CD14-positive monocyte (primary cell): ENCODE measurements at regions not wholly inside any gene's neighbourhood (a gene's known extent, or its start where the extent isn't known, plus 50 kb on each side); places are given as distances from the start of the nearest gene placed in this dataset.

Experiments used
- DNase-seq, 3 donors: peaks; one replicate each; pipeline ENCODE4 v3.0.0-alpha.2; 2011 to 2022
- H2AFZ ChIP-seq: 2 replicates; pipeline ENCODE4 v1.6.0; 2012; ENCODE audit warnings: mild to moderate bottlenecking, low read depth, low read length, inconsistent platforms; ENCODE audit not compliant: insufficient read depth, poor library complexity, severe bottlenecking
- H3K27ac ChIP-seq, 2 donors: 1 replicate in 1 of 2; 2 replicates in 1 of 2; pipeline ENCODE4 v1.5.1; 2012 to 2013; ENCODE audit warnings: low read length in 2 of 2, control low read depth in 1 of 2, inconsistent platforms in 1 of 2, low read depth in 1 of 2, mild to moderate bottlenecking in 1 of 2
- H3K27me3 ChIP-seq, 2 donors: one replicate each; pipeline versions ENCODE4 v1.6.0 to v1.6.1; 2011 to 2013; ENCODE audit warnings: low read length in 2 of 2; ENCODE audit not compliant: control insufficient read depth in 2 of 2, insufficient read depth in 2 of 2
- H3K36me3 ChIP-seq, 2 donors: replicated peaks in 1 of 2; 1 replicate in 1 of 2; 2 replicates in 1 of 2; pipeline versions ENCODE4 v1.5.1 to v1.6.1; 2012 to 2013; ENCODE audit warnings: low read length in 2 of 2, control low read depth in 1 of 2, inconsistent platforms in 1 of 2, mild to moderate bottlenecking in 1 of 2; ENCODE audit not compliant: insufficient read depth in 2 of 2, control insufficient read depth in 1 of 2
- H3K4me1 ChIP-seq, 2 donors: 1 replicate in 1 of 2; 2 replicates in 1 of 2; pipeline versions ENCODE4 v1.5.1 to v1.6.1; 2012 to 2013; ENCODE audit warnings: low read length in 2 of 2, control low read depth in 1 of 2, inconsistent platforms in 1 of 2, mild to moderate bottlenecking in 1 of 2, moderate library complexity in 1 of 2; ENCODE audit not compliant: insufficient read depth in 2 of 2, control insufficient read depth in 1 of 2
- H3K4me2 ChIP-seq: replicated peaks from 2 replicates; pipeline ENCODE3; 2012; ENCODE audit warnings: low read length, moderate library complexity, mild to moderate bottlenecking; ENCODE audit not compliant: poor library complexity, severe bottlenecking; ENCODE audit errors: extremely low read depth
- H3K4me3 ChIP-seq, 3 experiments: fragments of 200-600 bp in 1 of 3; sonication (generic) in 1 of 3; replicated peaks in 1 of 3; 1 replicate in 2 of 3; 2 replicates in 1 of 3; pipeline ENCODE4 v1.5.1; 2011 to 2013; ENCODE audit warnings: low read length in 3 of 3, mild to moderate bottlenecking in 3 of 3, control low read depth in 2 of 3, low read depth in 2 of 3, inconsistent platforms in 1 of 3, moderate library complexity in 1 of 3
- H3K79me2 ChIP-seq: 2 replicates; pipeline ENCODE4 v1.6.0; 2012; ENCODE audit warnings: mild to moderate bottlenecking, control low read depth, inconsistent platforms, low read length, moderate library complexity; ENCODE audit not compliant: insufficient read depth
- H3K9ac ChIP-seq: 2 replicates; pipeline ENCODE4 v1.6.0; 2017; ENCODE audit warnings: low read length, mild to moderate bottlenecking; ENCODE audit not compliant: insufficient read depth, poor library complexity, severe bottlenecking
- H3K9me3 ChIP-seq, 2 donors: replicated peaks in 1 of 2; 1 replicate in 1 of 2; 2 replicates in 1 of 2; pipeline versions ENCODE4 v1.5.1 to v1.6.1; 2012 to 2013; ENCODE audit warnings: low read length in 2 of 2, control low read depth in 1 of 2; ENCODE audit not compliant: control insufficient read depth in 1 of 2, insufficient read depth in 1 of 2
- H4K20me1 ChIP-seq: 2 replicates; pipeline ENCODE4 v1.6.0; 2012; ENCODE audit warnings: mild to moderate bottlenecking, low read length, control low read depth, moderate library complexity; ENCODE audit not compliant: insufficient read depth
- H3K27ac Mint-ChIP-seq, 7 donors: one replicate each; pipeline ENCODE4 v1.8.0; 2020; ENCODE audit warnings: mild to moderate bottlenecking in 7 of 7, mixed read lengths in 7 of 7, moderate library complexity in 6 of 7, inconsistent platforms in 2 of 7
- H3K27me3 Mint-ChIP-seq, 3 donors: one replicate each; pipeline ENCODE4 v1.8.0; 2021 to 2022; ENCODE audit warnings: low read depth in 3 of 3, mild to moderate bottlenecking in 3 of 3, mixed read lengths in 3 of 3, moderate library complexity in 3 of 3, inconsistent platforms in 1 of 3
- H3K36me3 Mint-ChIP-seq, 2 donors: one replicate each; pipeline ENCODE4 v1.8.0; 2020; ENCODE audit warnings: mixed read lengths in 2 of 2, inconsistent platforms in 1 of 2, mild to moderate bottlenecking in 1 of 2
- H3K4me1 Mint-ChIP-seq: one replicate; pipeline ENCODE4 v1.8.0; 2020; ENCODE audit warnings: mild to moderate bottlenecking, mixed read lengths
- H3K4me3 Mint-ChIP-seq, 2 donors: one replicate each; pipeline ENCODE4 v1.8.0; 2020; ENCODE audit warnings: mild to moderate bottlenecking in 2 of 2, mixed read lengths in 2 of 2, moderate library complexity in 1 of 2
- H3K9me3 Mint-ChIP-seq, 7 donors: one replicate each; pipeline ENCODE4 v1.8.0; 2020 to 2022; ENCODE audit warnings: mixed read lengths in 7 of 7, mild to moderate bottlenecking in 6 of 7, moderate library complexity in 6 of 7, inconsistent platforms in 2 of 7
- CTCF ChIP-seq: fragments of 200-600 bp; IDR thresholded peaks from one replicate; pipeline ENCODE4 v1.8.0; 2022; ENCODE audit warnings: antibody characterized with exemption, mild to moderate bottlenecking
- WGBS: methylation state at CpG from one replicate; pipeline ENCODE4 v1.1.5; 2013; ENCODE audit warnings: missing lambda C conversion rate; ENCODE audit not compliant: insufficient coverage; 5-methylcytosine and 5-hydroxymethylcytosine counted together
- intact Hi-C, 2 donors: fragments of 100-400 bp; cut with micrococcal nuclease; formaldehyde crosslinking; loops; one replicate each; pipeline versions ENCODE4 v1.15.0 to v1.15.1; 2023

- H3K4me3 Mint-ChIP-seq = no peak overlapping the region
- no peaks in the 10 kb centered on the region for H3K27me3 ChIP-seq
- no peak for TF ChIP-seq CTCF
- WGBS = no CpG with 5 or more reads among the region's 5 CpGs
- H3K4me2 ChIP-seq = no peak overlapping the region
- DNase-seq = no peak
- no peaks in the 10 kb centered on the region for H3K36me3 ChIP-seq
- H3K9me3 ChIP-seq = no peaks in the 10 kb centered on the region
- H3K4me1 ChIP-seq = no peaks in the 10 kb centered on the region
- H3K9ac ChIP-seq = no peak overlapping the region
- no peak overlapping the region for H3K4me3 ChIP-seq
- H3K27ac ChIP-seq = no peak overlapping the region
- no peaks in the 10 kb centered on the region for H4K20me1 ChIP-seq
- no peaks in the 10 kb centered on the region for H3K36me3 Mint-ChIP-seq
- no peaks in the 10 kb centered on the region for H3K4me1 Mint-ChIP-seq
- H3K79me2 ChIP-seq = no peaks in the 10 kb centered on the region
- intact Hi-C loops = loop anchor here in 1 of 2 donors (10.0 kb wide), 1 partner anchor 1863 kb away; no protein-coding TSS in a partner anchor
- no peak overlapping the region for H3K27ac Mint-ChIP-seq
- H2AFZ ChIP-seq = no peak overlapping the region
- peaks cover 0 to 1% (median 1%) of the 10 kb centered on the region in 3 donors for H3K27me3 Mint-ChIP-seq
- no peaks in the 10 kb centered on the region for H3K9me3 Mint-ChIP-seq
These were observed 287.3 kb downstream of the USP46 start for GRCh38 chr4:52371841-52372240.

GRCh38 chr4:52372269-52372668, 286.8 kb downstream of the USP46 start:
- Mint-ChIP-seq H3K27me3 (peaks cover 0 to 1% (median 1%) of the 10 kb centered on the region in 3 donors), H3K9me3 (no peaks in the 10 kb centered on the region), H3K36me3 (no peaks in the 10 kb centered on the region), H3K4me1 (no peaks in the 10 kb centered on the region), H3K27ac (no peak overlapping the region), H3K4me3 (no peak overlapping the region)
- H3K9me3 ChIP-seq = no peaks in the 10 kb centered on the region
- no peak for TF ChIP-seq CTCF
- H4K20me1 ChIP-seq = no peaks in the 10 kb centered on the region
- H3K4me1 ChIP-seq = no peaks in the 10 kb centered on the region
- no peaks in the 10 kb centered on the region for H3K79me2 ChIP-seq
- no peaks in the 10 kb centered on the region for H3K36me3 ChIP-seq
- H2AFZ ChIP-seq = no peak overlapping the region
- DNase-seq = no peak
- intact Hi-C loops = loop anchor here in 1 of 2 donors (10.0 kb wide), 1 partner anchor 1863 kb away; no protein-coding TSS in a partner anchor
- H3K27ac ChIP-seq = no peak overlapping the region
- no peaks in the 10 kb centered on the region for H3K27me3 ChIP-seq
- H3K4me3 ChIP-seq = no peak overlapping the region
- no peak overlapping the region for H3K9ac ChIP-seq
- no peak overlapping the region for H3K4me2 ChIP-seq
